22Rv1 (cell line): ENCODE measurements at regions not wholly inside any gene's neighbourhood (a gene's known extent, or its start where the extent isn't known, plus 50 kb on each side); places are given as distances from the start of the nearest gene placed in this dataset.
"Not testable (repeated sequence)": the region's sequence is repeated elsewhere in the genome, so short reads cannot be mapped to it uniquely, and the experiment has no call there.

Experiments
- H3K27ac ChIP-seq: fragments of 450-650 bp; 2 replicates; pipeline ENCODE4 v1.5.1; 2017
- CTCF ChIP-seq: fragments of 450-650 bp; IDR thresholded peaks from 2 replicates; pipeline ENCODE4 v1.5.1; 2017; ENCODE audit warnings: mild to moderate bottlenecking
- ZFX ChIP-seq: fragments of 450-650 bp; IDR thresholded peaks from 2 replicates; pipeline ENCODE4 v1.6.1; 2017; ENCODE audit warnings: antibody characterized with exemption, borderline replicate concordance

- TF ChIP-seq CTCF (peak; percentile 50), ZFX (no peak)
- no peak overlapping the region for H3K27ac ChIP-seq
These were observed 121.0 kb downstream of the COPRS start for GRCh38 chr17:31738067-31738466.

GRCh38 chr17:31736855-31737625, 122.0 kb downstream of the COPRS start:
- no peak overlapping the region for H3K27ac ChIP-seq

GRCh38 chr17:31733326-31733725, 125.7 kb downstream of the COPRS start:
- TF ChIP-seq CTCF (no peak), ZFX (no peak)

More at GRCh38 chr17:31736855-31737625, 122.0 kb downstream of the COPRS start:
- no peak for TF ChIP-seq CTCF

GRCh38 chr17:31731585-31732154, 127.4 kb downstream of the COPRS start:
- not testable (repeated sequence) for H3K27ac ChIP-seq

More at GRCh38 chr17:31733326-31733725, 125.7 kb downstream of the COPRS start:
- no peak overlapping the region for H3K27ac ChIP-seq

GRCh38 chr17:31731118-31731517, 127.9 kb downstream of the COPRS start:
- TF ChIP-seq ZFX, result no peak
- no peak for TF ChIP-seq CTCF
- no peak overlapping the region for H3K27ac ChIP-seq

- H3K27ac ChIP-seq, result no peak overlapping the region
These were observed 132.0 kb downstream of the COPRS start for GRCh38 chr17:31726980-31727427.

GRCh38 chr17:31724619-31725018, 134.4 kb downstream of the COPRS start:
- no peak for TF ChIP-seq CTCF
- TF ChIP-seq ZFX, result no peak

More at GRCh38 chr17:31726980-31727427, 132.0 kb downstream of the COPRS start:
- TF ChIP-seq CTCF (no peak), ZFX (no peak)

More at GRCh38 chr17:31724619-31725018, 134.4 kb downstream of the COPRS start:
- H3K27ac ChIP-seq, result no peak overlapping the region
